Suprapubic skin (tissue), 4 donors: ENCODE measurements at regions not wholly inside any gene's neighbourhood (a gene's known extent, or its start where the extent isn't known, plus 50 kb on each side); places are given as distances from the start of the nearest gene placed in this dataset.

Source experiments
- DNase-seq, 2 donors: peaks; one replicate each; pipeline ENCODE4 v3.0.0-alpha.2; 2019; ENCODE audit warnings: low spot score in 2 of 2
- H3K27ac ChIP-seq: fragments of 200-600 bp; sonication (generic); one replicate; pipeline ENCODE4 v1.5.1; 2019
- H3K27me3 ChIP-seq: fragments of 200-600 bp; sonication (generic); one replicate; pipeline ENCODE4 v1.5.1; 2019
- H3K36me3 ChIP-seq: fragments of 200-600 bp; sonication (generic); one replicate; pipeline ENCODE4 v1.5.1; 2019
- H3K4me1 ChIP-seq: fragments of 200-600 bp; sonication (generic); one replicate; pipeline ENCODE4 v1.5.1; 2019
- H3K4me3 ChIP-seq: fragments of 200-600 bp; sonication (generic); one replicate; pipeline ENCODE4 v1.5.1; 2019; ENCODE audit warnings: mild to moderate bottlenecking
- H3K9me3 ChIP-seq: fragments of 200-600 bp; sonication (generic); one replicate; pipeline ENCODE4 v1.5.1; 2019
- CTCF ChIP-seq, 2 donors: fragments of 200-600 bp in 1 of 2; fragments of 450-650 bp in 1 of 2; sonication (generic) in 1 of 2; IDR thresholded peaks; one replicate each; pipeline ENCODE4 v1.5.1; 2016 to 2019; ENCODE audit warnings: antibody characterized with exemption in 2 of 2, mild to moderate bottlenecking in 1 of 2, moderate library complexity in 1 of 2
- EP300 ChIP-seq: sonication (generic); formaldehyde crosslinking; IDR thresholded peaks from one replicate; pipeline ENCODE4 v1.6.1; 2017; ENCODE audit warnings: antibody characterized with exemption
- POLR2A ChIP-seq, 2 donors: fragments of 450-650 bp; IDR thresholded peaks; one replicate each; pipeline ENCODE4 v1.6.1; 2017; ENCODE audit warnings: antibody characterized with exemption in 2 of 2, mild to moderate bottlenecking in 2 of 2, moderate library complexity in 2 of 2
- POLR2AphosphoS5 ChIP-seq, 3 donors: sonication (generic); formaldehyde crosslinking; IDR thresholded peaks; one replicate each; pipeline ENCODE4 v1.6.1; 2017; ENCODE audit warnings: antibody characterized with exemption in 3 of 3
- WGBS: methylation state at CpG from one replicate; pipeline ENCODE4 v1.1.5; 2018; 5-methylcytosine and 5-hydroxymethylcytosine counted together

- Histone ChIP-seq H3K4me3 (no peak overlapping the region), H3K36me3 (no peaks in the 10 kb centered on the region), H3K27ac (no peak overlapping the region), H3K9me3 (no peaks in the 10 kb centered on the region), H3K4me1 (no peaks in the 10 kb centered on the region), H3K27me3 (no peaks in the 10 kb centered on the region)
- TF ChIP-seq POLR2AphosphoS5 (IDR thresholded peaks at IDR 0.05) (no peak), EP300 (no peak), CTCF (IDR thresholded peaks at IDR 0.05) (no peak)
- no peak for DNase-seq
- 91% methylated on average over 2 of the region's 2 CpGs for WGBS
These were observed 199.0 kb downstream of the URB2 start for GRCh38 chr1:229825042-229825441.

- Histone ChIP-seq H3K27me3 (peaks cover 3% of the 10 kb centered on the region), H3K4me1 (no peaks in the 10 kb centered on the region), H3K4me3 (no peak overlapping the region), H3K9me3 (no peaks in the 10 kb centered on the region), H3K27ac (no peak overlapping the region), H3K36me3 (no peaks in the 10 kb centered on the region)
- TF ChIP-seq CTCF (IDR thresholded peaks at IDR 0.05) (no peak), POLR2AphosphoS5 (IDR thresholded peaks at IDR 0.05) (no peak), EP300 (no peak), POLR2A (IDR thresholded peaks at IDR 0.05) (no peak)
- 31% methylated on average over 2 of the region's 2 CpGs for WGBS
- DNase-seq: no peak
These were observed 202.4 kb downstream of the URB2 start for GRCh38 chr1:229828461-229828860.

- Histone ChIP-seq H3K27ac (no peak overlapping the region), H3K4me3 (no peak overlapping the region), H3K27me3 (peaks cover 21% of the 10 kb centered on the region), H3K36me3 (no peaks in the 10 kb centered on the region), H3K9me3 (no peaks in the 10 kb centered on the region), H3K4me1 (no peaks in the 10 kb centered on the region)
- TF ChIP-seq CTCF (IDR thresholded peaks at IDR 0.05): no peak
- no peak for TF ChIP-seq EP300
- no peak for TF ChIP-seq POLR2AphosphoS5 (IDR thresholded peaks at IDR 0.05)
- TF ChIP-seq POLR2A (IDR thresholded peaks at IDR 0.05): no peak
- no peak for DNase-seq
- WGBS: 94% methylated on average over 3 of the region's 3 CpGs
These were observed 206.6 kb downstream of the URB2 start for GRCh38 chr1:229832695-229833094.

- no peak for TF ChIP-seq CTCF (IDR thresholded peaks at IDR 0.05)
- TF ChIP-seq POLR2AphosphoS5 (IDR thresholded peaks at IDR 0.05): no peak
- TF ChIP-seq POLR2A (IDR thresholded peaks at IDR 0.05): no peak
- no peak for TF ChIP-seq EP300
- 90% methylated on average over 6 of the region's 6 CpGs for WGBS
- no peaks in the 10 kb centered on the region for H3K36me3 ChIP-seq
These were observed 208.2 kb downstream of the URB2 start for GRCh38 chr1:229834230-229834629.

GRCh38 chr1:229835226-229835625, 209.2 kb downstream of the URB2 start:
- Histone ChIP-seq H3K36me3 (no peaks in the 10 kb centered on the region), H3K27ac (no peak overlapping the region), H3K27me3 (peaks cover 21% of the 10 kb centered on the region), H3K9me3 (no peaks in the 10 kb centered on the region), H3K4me3 (no peak overlapping the region), H3K4me1 (no peaks in the 10 kb centered on the region)
- TF ChIP-seq POLR2AphosphoS5 (IDR thresholded peaks at IDR 0.05) (no peak), CTCF (IDR thresholded peaks at IDR 0.05) (no peak)
- no peak for DNase-seq
- 51% methylated on average over 5 of the region's 5 CpGs for WGBS

More at GRCh38 chr1:229834230-229834629, 208.2 kb downstream of the URB2 start:
- DNase-seq: no peak
- H3K27ac ChIP-seq: no peak overlapping the region
- H3K27me3 ChIP-seq: peaks cover 21% of the 10 kb centered on the region
- no peak overlapping the region for H3K4me3 ChIP-seq
- no peaks in the 10 kb centered on the region for H3K9me3 ChIP-seq
- H3K4me1 ChIP-seq: no peaks in the 10 kb centered on the region
